Neuronal stem cell (in vitro differentiated cells): ENCODE measurements at regions not wholly inside any gene's neighbourhood (a gene's known extent, or its start where the extent isn't known, plus 50 kb on each side); places are given as distances from the start of the nearest gene placed in this dataset.
"Not testable (repeated sequence)": the region's sequence is repeated elsewhere in the genome, so short reads cannot be mapped to it uniquely, and the experiment has no call there.

Experiments
- DNase-seq: peaks from one replicate; pipeline ENCODE4 v3.0.0-alpha.2; 2013; ENCODE audit warnings: low spot score
- H2AFZ ChIP-seq: one replicate; pipeline ENCODE4 v1.6.1; 2013; ENCODE audit warnings: mild to moderate bottlenecking, low read length, inconsistent platforms
- H2AK5ac ChIP-seq: 2 replicates; pipeline ENCODE4 v1.6.1; 2013; ENCODE audit warnings: low read depth, mild to moderate bottlenecking, inconsistent platforms, low read length, moderate library complexity, mixed read lengths
- H2BK120ac ChIP-seq: 2 replicates; pipeline ENCODE4 v1.6.1; 2013; ENCODE audit warnings: low read depth, mild to moderate bottlenecking, inconsistent platforms, low read length, moderate library complexity, mixed read lengths
- H2BK12ac ChIP-seq: one replicate; pipeline ENCODE4 v1.6.1; 2013; ENCODE audit warnings: low read length, inconsistent platforms
- H2BK15ac ChIP-seq: 2 replicates; pipeline ENCODE4 v1.6.1; 2013; ENCODE audit warnings: mild to moderate bottlenecking, low read length, inconsistent platforms, mixed read lengths
- H2BK5ac ChIP-seq: one replicate; pipeline ENCODE4 v1.6.1; 2013; ENCODE audit warnings: inconsistent platforms, mild to moderate bottlenecking, low read length, moderate library complexity
- H3K14ac ChIP-seq: one replicate; pipeline ENCODE4 v1.6.1; 2013; ENCODE audit warnings: low read length, inconsistent platforms
- H3K18ac ChIP-seq: 2 replicates; pipeline ENCODE4 v1.6.1; 2013; ENCODE audit warnings: low read length, inconsistent platforms
- H3K23ac ChIP-seq: 2 replicates; pipeline ENCODE4 v1.6.1; 2013; ENCODE audit warnings: low read depth, mild to moderate bottlenecking, mixed read lengths, low read length, inconsistent platforms; ENCODE audit not compliant: poor library complexity
- H3K27ac ChIP-seq: replicated peaks from 3 replicates; pipeline ENCODE4 v1.5.1; 2013; ENCODE audit warnings: low read length, inconsistent platforms
- H3K27me3 ChIP-seq, 3 experiments: 2 replicates each; pipeline ENCODE4 v1.6.1; 2013; ENCODE audit warnings: low read length in 3 of 3, mild to moderate bottlenecking in 2 of 3, inconsistent platforms in 1 of 3, low read depth in 1 of 3, mixed read lengths in 1 of 3, moderate library complexity in 1 of 3; ENCODE audit not compliant: control insufficient read depth in 3 of 3, insufficient read depth in 3 of 3
- H3K36me3 ChIP-seq, 2 donors: replicated peaks in 1 of 2; 2 replicates each; pipeline ENCODE4 v1.6.1; 2013; ENCODE audit warnings: low read length in 2 of 2; ENCODE audit not compliant: control insufficient read depth in 2 of 2, insufficient read depth in 2 of 2
- H3K4ac ChIP-seq: 2 replicates; pipeline ENCODE4 v1.6.1; 2013; ENCODE audit warnings: inconsistent platforms, mild to moderate bottlenecking, low read length, moderate library complexity
- H3K4me1 ChIP-seq, 2 donors: 1 replicate in 1 of 2; 2 replicates in 1 of 2; pipeline ENCODE4 v1.6.1; 2013; ENCODE audit warnings: low read length in 2 of 2, low read depth in 1 of 2; ENCODE audit not compliant: control insufficient read depth in 2 of 2, insufficient read depth in 1 of 2
- H3K4me2 ChIP-seq: one replicate; pipeline ENCODE4 v1.6.1; 2013; ENCODE audit warnings: mild to moderate bottlenecking, low read length, inconsistent platforms; ENCODE audit not compliant: insufficient read depth, poor library complexity, severe bottlenecking
- H3K4me3 ChIP-seq, 2 donors: 2 replicates each; pipeline ENCODE4 v1.5.1; 2013; ENCODE audit warnings: low read length in 2 of 2, mild to moderate bottlenecking in 2 of 2, inconsistent platforms in 1 of 2, moderate library complexity in 1 of 2
- H3K79me1 ChIP-seq: one replicate; pipeline ENCODE4 v1.6.1; 2013; ENCODE audit warnings: low read depth, mild to moderate bottlenecking, inconsistent platforms, low read length, moderate library complexity
- H3K9ac ChIP-seq: one replicate; pipeline ENCODE4 v1.6.1; 2013; ENCODE audit warnings: mild to moderate bottlenecking, low read depth, low read length, inconsistent platforms; ENCODE audit not compliant: poor library complexity
- H3K9me3 ChIP-seq, 2 donors: replicated peaks in 1 of 2; 2 replicates each; pipeline versions ENCODE3 to v1.6.1; 2013; ENCODE audit warnings: low read length in 2 of 2, mild to moderate bottlenecking in 2 of 2, inconsistent platforms in 1 of 2, low read depth in 1 of 2, mixed read lengths in 1 of 2, moderate library complexity in 1 of 2; ENCODE audit not compliant: control insufficient read depth in 2 of 2, insufficient read depth in 1 of 2
- H4K8ac ChIP-seq: one replicate; pipeline ENCODE4 v1.6.1; 2013; ENCODE audit warnings: low read depth, mild to moderate bottlenecking, inconsistent platforms, low read length, moderate library complexity
- H4K91ac ChIP-seq: one replicate; pipeline ENCODE4 v1.6.1; 2013; ENCODE audit warnings: low read length, low read depth, mild to moderate bottlenecking, inconsistent platforms; ENCODE audit not compliant: poor library complexity
- WGBS, 2 donors: extraction: QIAGEN DNeasy Blood & Tissue Kit; methylation state at CpG; one replicate each; pipeline ENCODE4 v1.1.7; 2013; ENCODE audit warnings: missing lambda C conversion rate in 2 of 2, mixed read lengths in 1 of 2; ENCODE audit not compliant: insufficient read length in 2 of 2, insufficient replicate concordance in 1 of 2; ENCODE audit errors: extremely low coverage in 2 of 2; 5-methylcytosine and 5-hydroxymethylcytosine counted together

DNA sequence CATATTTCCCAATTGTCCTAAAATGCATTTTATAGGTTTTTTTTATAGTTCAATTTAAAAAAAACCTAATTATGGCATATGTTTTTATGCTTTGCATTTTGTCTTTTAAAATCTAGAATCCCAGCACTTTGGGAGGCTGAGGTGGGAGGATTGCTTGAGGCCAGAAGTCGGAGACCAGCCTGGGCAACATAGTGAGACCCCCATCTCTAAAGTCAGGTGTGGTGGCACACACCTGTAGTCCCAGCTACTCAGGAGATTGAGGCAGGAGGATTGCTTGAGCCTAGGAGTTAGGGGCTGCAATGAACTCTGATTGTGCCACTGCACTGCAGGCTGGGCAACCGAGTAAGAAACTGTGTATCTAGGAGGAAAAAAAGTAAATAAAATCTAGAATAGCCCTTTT, 137.2 kb upstream of the POU3F1 start:
- no peak overlapping the region for H4K91ac ChIP-seq
- no peak overlapping the region for H3K4me2 ChIP-seq
- no peak for DNase-seq
- no peak overlapping the region for H3K27ac ChIP-seq
- H2AFZ ChIP-seq, result no peak overlapping the region
- no peak overlapping the region for H4K8ac ChIP-seq
- H3K23ac ChIP-seq, result no peak overlapping the region
- no peak overlapping the region for H2BK15ac ChIP-seq
- peaks cover 8 to 13% of the 10 kb centered on the region in 2 donors for H3K4me1 ChIP-seq
- H3K4ac ChIP-seq, result no peak overlapping the region
- H2BK12ac ChIP-seq, result no peak overlapping the region
- no peak overlapping the region for H3K14ac ChIP-seq
- no peak overlapping the region for H3K4me3 ChIP-seq
- H3K36me3 ChIP-seq, result no peaks in the 10 kb centered on the region
- no peak overlapping the region for H2BK120ac ChIP-seq
- no peaks in the 10 kb centered on the region for H3K27me3 ChIP-seq
- no CpG with 5 or more reads among the region's 2 CpGs for WGBS, 2 donors
- no peak overlapping the region for H2BK5ac ChIP-seq
- peaks cover 6 to 11% of the 10 kb centered on the region in 2 donors for H3K9me3 ChIP-seq
- no peak overlapping the region for H3K18ac ChIP-seq
- H3K9ac ChIP-seq, result no peak overlapping the region
- no peak overlapping the region for H2AK5ac ChIP-seq
- H3K79me1 ChIP-seq, result no peaks in the 10 kb centered on the region

DNA sequence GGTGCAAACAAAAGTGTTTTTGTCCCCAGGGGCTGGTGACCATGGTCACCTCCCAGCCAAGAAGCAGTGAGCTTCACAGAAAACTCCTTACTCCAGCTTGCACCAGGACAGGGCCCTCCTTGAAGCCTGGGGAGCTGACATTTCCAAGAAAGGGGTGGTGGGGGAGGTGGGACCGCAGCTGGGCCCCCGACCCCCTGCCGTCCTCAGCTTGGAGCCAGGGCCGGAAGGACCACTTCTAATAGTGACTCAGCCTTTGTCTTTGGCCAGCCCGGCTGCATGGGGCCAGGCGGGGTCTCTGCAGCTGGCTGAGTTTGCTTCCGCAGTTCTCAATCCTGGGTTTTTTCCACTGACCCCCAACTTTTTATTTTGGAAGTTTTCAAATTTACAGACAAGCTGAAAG, 136.5 kb upstream of the POU3F1 start:
- no CpG with 5 or more reads among the region's 7 CpGs for WGBS, 2 donors
- Histone ChIP-seq H3K9ac (no peak overlapping the region), H3K4me1 (peaks cover 8 to 13% of the 10 kb centered on the region in 2 donors), H3K27me3 (no peaks in the 10 kb centered on the region), H2BK120ac (no peak overlapping the region), H3K4ac (no peak overlapping the region), H3K27ac (no peak overlapping the region), H3K36me3 (no peaks in the 10 kb centered on the region), H3K23ac (no peak overlapping the region), H3K18ac (peak overlapping the region; percentile 50), H4K8ac (no peak overlapping the region), H2BK5ac (no peak overlapping the region), H2AFZ (peak overlapping the region; percentile 78), H2BK12ac (no peak overlapping the region), H4K91ac (no peak overlapping the region), H3K9me3 (peaks cover 4 to 7% of the 10 kb centered on the region in 2 donors), H3K4me3 (no peak overlapping the region), H3K4me2 (no peak overlapping the region), H3K79me1 (no peaks in the 10 kb centered on the region), H2AK5ac (no peak overlapping the region), H3K14ac (no peak overlapping the region), H2BK15ac (no peak overlapping the region)
- no peak for DNase-seq

DNA sequence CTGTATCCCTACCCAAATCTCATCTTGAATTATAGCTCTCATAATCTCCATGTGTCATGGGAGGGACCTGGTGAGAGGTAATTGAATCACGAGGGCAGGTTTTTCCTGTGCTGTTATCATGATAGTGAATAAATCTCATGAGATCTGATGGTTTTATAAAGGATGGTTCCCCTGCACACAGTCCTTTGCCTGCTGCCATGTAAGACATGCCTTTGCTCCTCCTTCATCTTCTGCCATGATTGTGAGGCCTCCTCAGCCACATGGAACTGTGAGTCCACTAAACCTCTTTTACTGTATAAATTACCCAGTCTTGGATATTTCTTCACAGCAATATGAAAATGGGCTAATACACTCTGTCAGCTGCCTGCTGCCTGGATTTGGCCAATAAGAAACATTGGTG, 133.8 kb upstream of the POU3F1 start:
- no CpG with 5 or more reads among the region's 1 CpG for WGBS, 2 donors
- not testable (repeated sequence) for H2BK120ac ChIP-seq, H2AFZ ChIP-seq, H3K9me3 ChIP-seq, H2BK12ac ChIP-seq, H3K23ac ChIP-seq, H3K36me3 ChIP-seq, H4K91ac ChIP-seq, H3K4me2 ChIP-seq, H4K8ac ChIP-seq, H3K18ac ChIP-seq, H2BK5ac ChIP-seq, H2AK5ac ChIP-seq, H2BK15ac ChIP-seq, H3K27me3 ChIP-seq, H3K9ac ChIP-seq, H3K4ac ChIP-seq, H3K4me3 ChIP-seq, H3K79me1 ChIP-seq, DNase-seq, H3K27ac ChIP-seq, H3K14ac ChIP-seq
- H3K4me1 ChIP-seq, result peaks cover 6 to 13% of the 10 kb centered on the region in 2 donors

DNA sequence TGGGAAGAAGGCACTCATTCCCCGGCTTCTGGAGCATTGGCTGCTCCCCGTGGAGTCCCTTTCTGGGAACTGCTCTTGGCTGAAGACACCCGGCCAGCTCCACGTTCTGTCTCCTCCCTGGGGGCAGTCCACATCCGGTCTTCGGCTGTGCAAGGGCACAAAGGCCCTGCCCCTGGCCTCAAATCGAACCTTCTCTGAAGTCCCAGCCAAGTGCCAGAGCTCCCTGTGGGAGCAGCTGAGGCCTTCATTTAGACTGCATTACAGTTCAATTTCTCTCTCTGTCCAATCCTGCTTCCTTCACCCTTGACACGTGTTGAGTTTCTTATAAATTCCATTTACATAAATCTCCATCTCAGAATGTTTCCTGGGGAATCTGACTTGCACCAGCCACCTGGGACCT, 132.9 kb upstream of the POU3F1 start:
- Histone ChIP-seq H3K4ac (no peak overlapping the region), H2BK15ac (no peak overlapping the region), H3K14ac (no peak overlapping the region)

More for the DNA sequence above, 132.9 kb upstream of the POU3F1 start:
- Histone ChIP-seq H3K9me3 (peaks cover 4 to 7% of the 10 kb centered on the region in 2 donors), H3K79me1 (no peaks in the 10 kb centered on the region), H3K4me2 (no peak overlapping the region), H4K91ac (no peak overlapping the region), H2AFZ (no peak overlapping the region), H2BK5ac (no peak overlapping the region), H3K18ac (peak overlapping the region; percentile 30), H2BK120ac (no peak overlapping the region), H3K36me3 (no peaks in the 10 kb centered on the region), H3K9ac (no peak overlapping the region), H3K23ac (no peak overlapping the region), H2AK5ac (peak overlapping the region; percentile 6), H3K27ac (no peak overlapping the region), H3K4me3 (no peak overlapping the region), H4K8ac (no peak overlapping the region), H2BK12ac (no peak overlapping the region), H3K27me3 (no peaks in the 10 kb centered on the region), H3K4me1 (peaks cover 6 to 13% of the 10 kb centered on the region in 2 donors)
- no CpG with 5 or more reads among the region's 8 CpGs for WGBS, 2 donors
- DNase-seq, result no peak
